Trophoblast cell (in vitro differentiated cells and primary cell): ENCODE measurements at regions not wholly inside any gene's neighbourhood (a gene's known extent, or its start where the extent isn't known, plus 50 kb on each side); places are given as distances from the start of the nearest gene placed in this dataset.
"Not testable (repeated sequence)": the region's sequence is repeated elsewhere in the genome, so short reads cannot be mapped to it uniquely, and the experiment has no call there.

Source experiments
- DNase-seq, 2 donors: peaks; one replicate each; pipeline ENCODE4 v3.0.0-alpha.2; 2016
- H2AFZ ChIP-seq: 2 replicates; pipeline ENCODE4 v1.6.1; 2013; ENCODE audit warnings: low read length, moderate library complexity, mild to moderate bottlenecking; ENCODE audit not compliant: insufficient read depth, poor library complexity
- H2AK5ac ChIP-seq: 2 replicates; pipeline ENCODE4 v1.6.1; 2013; ENCODE audit warnings: mild to moderate bottlenecking, low read length
- H2BK120ac ChIP-seq: 2 replicates; pipeline ENCODE4 v1.6.1; 2013; ENCODE audit warnings: low read length, mild to moderate bottlenecking, moderate library complexity; ENCODE audit not compliant: insufficient read depth, poor library complexity
- H2BK12ac ChIP-seq: 2 replicates; pipeline ENCODE4 v1.6.1; 2013; ENCODE audit warnings: mild to moderate bottlenecking, low read length, moderate library complexity
- H2BK5ac ChIP-seq: 2 replicates; pipeline ENCODE4 v1.6.1; 2013; ENCODE audit warnings: low read length, low read depth, moderate library complexity, mild to moderate bottlenecking; ENCODE audit not compliant: poor library complexity
- H3K14ac ChIP-seq: 2 replicates; pipeline ENCODE4 v1.6.1; 2013; ENCODE audit warnings: mild to moderate bottlenecking, low read length
- H3K18ac ChIP-seq: 2 replicates; pipeline ENCODE4 v1.6.1; 2013; ENCODE audit warnings: mild to moderate bottlenecking, low read length
- H3K23ac ChIP-seq: 2 replicates; pipeline ENCODE4 v1.6.1; 2013; ENCODE audit warnings: low read length
- H3K27ac ChIP-seq: 2 replicates; pipeline ENCODE4 v1.5.1; 2013; ENCODE audit warnings: low read depth, mild to moderate bottlenecking, inconsistent platforms, low read length, moderate library complexity
- H3K27me3 ChIP-seq: 2 replicates; pipeline ENCODE4 v1.6.1; 2013; ENCODE audit warnings: inconsistent platforms, mild to moderate bottlenecking, low read length, moderate library complexity; ENCODE audit not compliant: insufficient read depth
- H3K36me3 ChIP-seq, 2 experiments: 1 replicate in 1 of 2; 2 replicates in 1 of 2; pipeline ENCODE4 v1.6.1; 2013; ENCODE audit warnings: low read length in 2 of 2, mild to moderate bottlenecking in 2 of 2, moderate library complexity in 1 of 2; ENCODE audit not compliant: insufficient read depth in 2 of 2, control insufficient read depth in 1 of 2
- H3K4ac ChIP-seq: 2 replicates; pipeline ENCODE4 v1.6.1; 2013; ENCODE audit warnings: low read depth, mild to moderate bottlenecking, low read length, moderate library complexity
- H3K4me1 ChIP-seq, 2 experiments: 1 replicate in 1 of 2; 2 replicates in 1 of 2; pipeline ENCODE4 v1.6.1; 2013; ENCODE audit warnings: low read length in 2 of 2, mild to moderate bottlenecking in 2 of 2, moderate library complexity in 1 of 2; ENCODE audit not compliant: insufficient read depth in 2 of 2, control insufficient read depth in 1 of 2
- H3K4me2 ChIP-seq: 2 replicates; pipeline ENCODE4 v1.6.1; 2013; ENCODE audit warnings: inconsistent platforms, mild to moderate bottlenecking, low read length, moderate library complexity
- H3K4me3 ChIP-seq: 2 replicates; pipeline ENCODE4 v1.5.1; 2013; ENCODE audit warnings: mild to moderate bottlenecking, low read depth, low read length, inconsistent platforms
- H3K79me1 ChIP-seq: one replicate; pipeline ENCODE4 v1.6.1; 2013; ENCODE audit warnings: low read length
- H3K79me2 ChIP-seq: 2 replicates; pipeline ENCODE4 v1.6.1; 2013; ENCODE audit warnings: low read length, mild to moderate bottlenecking; ENCODE audit not compliant: control insufficient read depth, insufficient read depth, poor library complexity
- H3K9ac ChIP-seq: 2 replicates; pipeline ENCODE4 v1.6.1; 2013; ENCODE audit warnings: mild to moderate bottlenecking, low read length
- H3K9me3 ChIP-seq: 2 replicates; pipeline ENCODE4 v1.6.1; 2013; ENCODE audit warnings: low read depth, mild to moderate bottlenecking, control low read depth, inconsistent platforms, low read length; ENCODE audit not compliant: insufficient read depth
- H4K12ac ChIP-seq: 2 replicates; pipeline ENCODE4 v1.6.1; 2013; ENCODE audit warnings: low read depth, mild to moderate bottlenecking, low read length, moderate library complexity
- H4K8ac ChIP-seq: 2 replicates; pipeline ENCODE4 v1.6.1; 2013; ENCODE audit warnings: low read depth, mild to moderate bottlenecking, low read length, moderate library complexity
- H4K91ac ChIP-seq: one replicate; pipeline ENCODE4 v1.6.1; 2013; ENCODE audit warnings: low read depth, mild to moderate bottlenecking, low read length, moderate library complexity
- WGBS: extraction: QIAGEN DNeasy Blood & Tissue Kit; methylation state at CpG from one replicate; pipeline ENCODE4 v1.1.7; 2013; ENCODE audit warnings: missing lambda C conversion rate; ENCODE audit not compliant: insufficient read length, insufficient coverage; ENCODE audit errors: extremely low coverage; 5-methylcytosine and 5-hydroxymethylcytosine counted together

DNA sequence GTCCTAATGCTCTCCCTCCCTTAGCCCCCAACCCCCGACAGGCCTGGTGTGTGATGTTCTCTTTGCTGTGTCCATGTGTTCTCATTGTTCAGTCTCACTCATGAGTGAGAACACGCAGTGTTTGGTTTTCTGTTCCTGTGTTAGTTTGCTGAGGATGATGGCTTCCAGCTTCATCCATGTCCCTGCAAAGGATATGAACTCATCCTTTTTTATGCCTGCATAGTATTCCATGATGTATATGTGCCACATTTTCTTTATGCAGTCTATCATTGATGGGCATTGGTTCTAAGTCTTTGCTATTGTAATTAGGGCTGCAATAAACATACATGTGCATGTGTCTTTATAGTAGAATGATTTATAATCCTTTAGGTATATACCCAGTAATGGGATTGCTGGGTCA is 184.7 kb upstream of the AHR start:
- not testable (repeated sequence) for H2BK5ac ChIP-seq, H3K9me3 ChIP-seq, H4K12ac ChIP-seq

DNA sequence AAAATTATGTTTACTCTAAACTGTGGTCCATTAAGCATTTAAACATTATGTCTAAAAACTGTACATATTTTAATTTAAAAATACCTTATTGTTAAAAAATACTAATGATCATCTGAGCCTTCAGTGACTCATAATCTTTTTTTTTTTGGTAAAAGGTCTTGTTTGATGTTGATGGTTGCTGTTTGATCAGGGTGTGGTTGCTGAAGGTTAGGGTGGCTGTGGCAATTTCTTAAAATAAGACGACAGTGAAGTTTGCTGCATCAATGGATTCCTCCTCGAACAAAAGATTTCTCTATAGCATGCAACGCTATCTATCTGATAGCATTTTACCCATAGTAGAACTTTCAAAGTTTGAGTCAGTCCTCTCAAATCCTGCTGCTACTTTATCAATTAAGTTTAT is 180.0 kb upstream of the AHR start:
- H3K23ac ChIP-seq: no peak overlapping the region
- H3K79me2 ChIP-seq: no peaks in the 10 kb centered on the region
- no peaks in the 10 kb centered on the region for H3K9me3 ChIP-seq
- H2BK5ac ChIP-seq: no peak overlapping the region
- no peak overlapping the region for H3K4me3 ChIP-seq
- H3K27ac ChIP-seq: no peak overlapping the region
- H3K18ac ChIP-seq: no peak overlapping the region
- H3K14ac ChIP-seq: no peak overlapping the region
- no peak overlapping the region for H3K9ac ChIP-seq
- no peaks in the 10 kb centered on the region for H3K79me1 ChIP-seq
- no peak for DNase-seq
- H4K12ac ChIP-seq: no peak overlapping the region
- no peaks in the 10 kb centered on the region for H3K36me3 ChIP-seq
- H3K4ac ChIP-seq: no peak overlapping the region
- no peaks in the 10 kb centered on the region for H3K4me1 ChIP-seq
- no CpG with 5 or more reads among the region's 3 CpGs for WGBS
- H2BK12ac ChIP-seq: no peak overlapping the region
- no peaks in the 10 kb centered on the region for H3K27me3 ChIP-seq
- no peak overlapping the region for H2AK5ac ChIP-seq
- no peak overlapping the region for H4K91ac ChIP-seq
- no peak overlapping the region for H4K8ac ChIP-seq
- H3K4me2 ChIP-seq: no peak overlapping the region
- no peak overlapping the region for H2BK120ac ChIP-seq
- no peak overlapping the region for H2AFZ ChIP-seq

More for the DNA sequence above, 184.7 kb upstream of the AHR start:
- H3K36me3 ChIP-seq, H2BK12ac ChIP-seq, H3K4me1 ChIP-seq, H3K9ac ChIP-seq, H3K4me3 ChIP-seq, H4K91ac ChIP-seq, H3K23ac ChIP-seq, H3K79me2 ChIP-seq, H3K4me2 ChIP-seq, H3K14ac ChIP-seq, H3K4ac ChIP-seq, H2AFZ ChIP-seq, DNase-seq, H2BK120ac ChIP-seq, H3K18ac ChIP-seq, H3K79me1 ChIP-seq, H3K27me3 ChIP-seq, H2AK5ac ChIP-seq, H4K8ac ChIP-seq, H3K27ac ChIP-seq: not testable (repeated sequence)
- WGBS: no CpG with 5 or more reads among the region's 2 CpGs

DNA sequence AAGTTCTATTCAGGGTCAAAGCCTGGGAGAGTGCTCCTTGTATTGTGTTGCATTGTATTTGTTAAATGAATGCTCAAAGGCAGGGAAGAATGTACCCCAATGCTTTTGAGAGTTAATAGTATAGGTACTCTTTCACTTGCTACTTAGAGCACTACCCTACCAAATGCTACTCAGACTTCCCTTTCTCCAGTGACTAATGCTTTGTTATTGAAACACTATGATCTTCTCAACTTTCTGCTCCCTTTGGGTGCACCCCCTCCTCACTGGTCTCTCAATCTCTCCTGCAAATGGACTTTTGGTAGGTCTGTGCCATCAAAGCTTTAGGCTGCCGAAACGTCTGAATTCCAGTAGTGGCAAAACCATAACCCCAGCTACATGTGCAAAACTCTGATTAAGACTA is 177.7 kb upstream of the AHR start:
- Histone ChIP-seq H2AFZ (no peak overlapping the region), H3K14ac (no peak overlapping the region), H3K27me3 (no peaks in the 10 kb centered on the region), H2BK5ac (no peak overlapping the region), H3K18ac (no peak overlapping the region), H3K4me1 (no peaks in the 10 kb centered on the region), H2AK5ac (no peak overlapping the region), H3K4ac (no peak overlapping the region), H2BK12ac (no peak overlapping the region), H3K4me3 (no peak overlapping the region), H4K8ac (no peak overlapping the region), H2BK120ac (no peak overlapping the region), H3K23ac (no peak overlapping the region), H3K4me2 (no peak overlapping the region), H3K9me3 (no peaks in the 10 kb centered on the region), H4K91ac (no peak overlapping the region), H3K9ac (no peak overlapping the region), H3K79me2 (no peaks in the 10 kb centered on the region), H3K27ac (no peak overlapping the region), H3K79me1 (no peaks in the 10 kb centered on the region), H3K36me3 (no peaks in the 10 kb centered on the region), H4K12ac (no peak overlapping the region)
- DNase-seq: no peak
- no CpG with 5 or more reads among the region's 2 CpGs for WGBS

DNA sequence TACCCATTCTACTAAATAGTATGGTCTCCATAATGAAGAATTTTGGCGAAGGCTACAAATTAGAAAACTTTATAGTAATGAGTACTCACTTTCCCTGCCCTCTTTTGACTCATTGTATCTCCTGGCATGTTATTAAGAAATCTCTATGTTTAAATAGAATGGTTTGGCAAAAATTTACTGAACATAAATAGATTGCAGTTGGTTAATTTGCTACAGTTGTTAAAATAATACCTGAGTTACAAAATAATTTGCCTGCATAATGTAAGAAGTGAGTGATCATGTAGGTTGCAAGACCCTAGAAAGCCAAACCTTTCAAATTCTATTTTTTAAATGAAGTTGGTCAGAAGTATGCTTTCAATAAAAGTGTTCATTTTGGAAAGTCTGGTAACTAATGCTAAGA is 176.8 kb upstream of the AHR start:
- Histone ChIP-seq H3K23ac (no peak overlapping the region), H2AFZ (no peak overlapping the region), H3K4ac (no peak overlapping the region), H4K8ac (no peak overlapping the region), H3K9ac (no peak overlapping the region), H3K27ac (no peak overlapping the region), H4K12ac (no peak overlapping the region), H4K91ac (no peak overlapping the region), H3K4me2 (no peak overlapping the region), H3K36me3 (no peaks in the 10 kb centered on the region), H2BK5ac (no peak overlapping the region), H2AK5ac (no peak overlapping the region), H2BK12ac (no peak overlapping the region), H3K79me1 (no peaks in the 10 kb centered on the region), H3K4me3 (no peak overlapping the region), H3K18ac (no peak overlapping the region), H3K14ac (no peak overlapping the region), H3K27me3 (no peaks in the 10 kb centered on the region), H3K4me1 (no peaks in the 10 kb centered on the region), H2BK120ac (no peak overlapping the region), H3K9me3 (no peaks in the 10 kb centered on the region), H3K79me2 (no peaks in the 10 kb centered on the region)
- DNase-seq: no peak
- WGBS: no CpG with 5 or more reads among the region's 1 CpG
